ENCODE measurements at regions not wholly inside any gene's neighbourhood (a gene's known extent, or its start where the extent isn't known, plus 50 kb on each side); places are given as distances from the start of the nearest gene placed in this dataset.

DNA sequence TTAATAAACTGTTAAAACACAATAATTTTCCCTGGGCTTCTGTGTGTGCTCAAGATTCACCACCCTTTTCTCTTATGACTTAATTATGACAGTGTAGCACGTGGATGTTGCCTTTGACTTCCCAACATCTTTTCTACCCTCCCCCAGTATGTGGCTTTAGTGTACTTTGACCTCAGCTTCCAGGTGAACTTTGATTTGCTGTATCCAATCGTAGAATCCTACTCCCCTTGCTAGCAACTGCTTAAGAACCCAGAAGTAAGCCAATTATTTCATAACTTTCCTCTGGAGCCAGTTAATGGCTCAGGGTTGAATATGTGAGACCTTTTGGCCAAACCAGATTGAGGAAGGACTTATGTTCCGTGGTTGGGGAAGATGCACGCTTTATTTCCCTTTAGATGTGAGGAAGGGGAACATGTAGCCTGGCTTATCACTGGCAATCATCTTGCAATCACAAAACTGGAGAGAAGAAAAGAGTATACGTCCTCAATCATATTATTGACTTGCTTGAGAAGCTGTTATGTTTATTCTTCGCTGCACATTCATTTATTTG is 259.6 kb upstream of the ATP2B1 start:
- WGBS, 5 donors, result 60 to 71% (median 63%) methylated on average over 6 of the region's 6 CpGs
- intact Hi-C loops (cut with DNase I; ENCODE audit: low total_unique reads), result no loop called here
- TF ChIP-seq EP300 (IDR thresholded peaks at IDR 0.05) (no peak), POLR2A (IDR thresholded peaks at IDR 0.05) (no peak), POLR2AphosphoS5 (IDR thresholded peaks at IDR 0.05) (no peak)
- TF ChIP-seq, protein P1, sequence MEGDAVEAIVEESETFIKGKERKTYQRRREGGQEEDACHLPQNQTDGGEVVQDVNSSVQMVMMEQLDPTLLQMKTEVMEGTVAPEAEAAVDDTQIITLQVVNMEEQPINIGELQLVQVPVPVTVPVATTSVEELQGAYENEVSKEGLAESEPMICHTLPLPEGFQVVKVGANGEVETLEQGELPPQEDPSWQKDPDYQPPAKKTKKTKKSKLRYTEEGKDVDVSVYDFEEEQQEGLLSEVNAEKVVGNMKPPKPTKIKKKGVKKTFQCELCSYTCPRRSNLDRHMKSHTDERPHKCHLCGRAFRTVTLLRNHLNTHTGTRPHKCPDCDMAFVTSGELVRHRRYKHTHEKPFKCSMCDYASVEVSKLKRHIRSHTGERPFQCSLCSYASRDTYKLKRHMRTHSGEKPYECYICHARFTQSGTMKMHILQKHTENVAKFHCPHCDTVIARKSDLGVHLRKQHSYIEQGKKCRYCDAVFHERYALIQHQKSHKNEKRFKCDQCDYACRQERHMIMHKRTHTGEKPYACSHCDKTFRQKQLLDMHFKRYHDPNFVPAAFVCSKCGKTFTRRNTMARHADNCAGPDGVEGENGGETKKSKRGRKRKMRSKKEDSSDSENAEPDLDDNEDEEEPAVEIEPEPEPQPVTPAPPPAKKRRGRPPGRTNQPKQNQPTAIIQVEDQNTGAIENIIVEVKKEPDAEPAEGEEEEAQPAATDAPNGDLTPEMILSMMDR (IDR thresholded peaks at IDR 0.05), result no peak
- DNase-seq, result no peak
- H3K4me3 ChIP-seq, result no peak overlapping the region
- H3K4me1 ChIP-seq, result peaks cover 0 to 6% (median 3%) of the 10 kb centered on the region in 4 donors
- H3K36me3 ChIP-seq, result no peaks in the 10 kb centered on the region
- H3K9me3 ChIP-seq, result no peaks in the 10 kb centered on the region
- no peaks in the 10 kb centered on the region for H3K27me3 ChIP-seq
- no peak overlapping the region for H3K27ac ChIP-seq

DNA sequence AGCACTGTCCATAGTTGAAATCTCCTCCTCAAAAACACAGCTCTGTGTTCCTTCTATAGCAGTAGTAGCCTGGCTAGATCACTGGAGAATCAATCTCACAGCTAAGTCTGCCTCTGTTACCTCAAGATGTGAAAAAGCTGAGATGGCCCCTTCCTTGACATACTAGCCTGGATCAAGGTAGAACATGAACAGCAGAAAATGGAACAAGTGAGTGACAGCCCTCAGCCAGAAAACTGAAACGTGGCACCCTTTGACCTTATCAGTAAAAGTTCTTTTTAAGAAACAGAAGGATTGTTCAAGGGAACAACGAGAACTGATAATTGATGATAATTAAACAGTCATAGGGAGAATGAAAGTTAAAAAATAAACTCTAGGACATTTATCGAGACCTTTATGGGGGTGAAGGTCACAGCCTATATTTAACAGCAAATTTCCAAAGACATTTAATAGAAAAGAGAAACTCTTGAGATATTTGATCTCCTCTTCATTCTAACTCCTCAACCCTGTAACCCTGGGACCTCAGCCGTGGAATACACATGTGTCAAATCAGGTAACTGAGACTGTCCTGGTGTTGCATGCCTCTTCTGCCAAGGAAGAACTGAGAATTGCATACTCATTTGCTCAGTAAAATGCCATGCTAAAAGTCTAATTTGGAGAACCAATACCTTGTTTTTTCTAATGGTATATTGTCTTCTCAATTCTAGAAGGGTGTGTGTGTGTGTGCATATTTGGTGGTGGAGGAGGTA is 258.0 kb upstream of the ATP2B1 start:
- H3K36me3 ChIP-seq, result no peaks in the 10 kb centered on the region
- no peak overlapping the region for H3K27ac ChIP-seq
- H3K4me3 ChIP-seq, result no peak overlapping the region
- no peaks in the 10 kb centered on the region for H3K27me3 ChIP-seq
- 69 to 79% (median 72%) methylated on average over 4 of the region's 4 CpGs for WGBS, 5 donors
- no peaks in the 10 kb centered on the region for H3K9me3 ChIP-seq
- intact Hi-C loops (cut with DNase I; ENCODE audit: low total_unique reads), result no loop called here
- no peak for DNase-seq
- TF ChIP-seq POLR2AphosphoS5 (IDR thresholded peaks at IDR 0.05), result no peak
- no peak for TF ChIP-seq EP300 (IDR thresholded peaks at IDR 0.05)
- TF ChIP-seq, protein P1 (IDR thresholded peaks at IDR 0.05), result no peak
- TF ChIP-seq POLR2A (IDR thresholded peaks at IDR 0.05), result no peak
- H3K4me1 ChIP-seq, result peaks cover 0 to 6% (median 3%) of the 10 kb centered on the region in 4 donors

DNA sequence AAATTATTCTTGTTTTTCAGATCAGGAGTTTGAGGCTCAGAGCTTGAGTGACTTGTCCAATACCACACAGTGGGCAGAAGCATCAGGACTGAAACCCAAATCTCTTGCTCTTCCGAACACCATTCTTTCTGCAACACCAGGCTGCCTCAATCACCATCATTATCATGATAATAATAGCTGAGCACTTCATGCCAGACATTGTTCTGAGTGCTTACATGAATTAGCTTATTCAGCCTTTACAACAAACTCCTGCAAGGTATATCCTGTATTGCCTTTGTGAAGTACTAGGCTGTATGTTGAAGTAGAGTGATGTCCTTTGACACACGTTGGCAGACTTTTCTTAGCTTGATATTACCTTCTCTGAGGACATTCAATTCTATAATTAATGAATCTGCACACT is 257.4 kb upstream of the ATP2B1 start:
- no peaks in the 10 kb centered on the region for H3K9me3 ChIP-seq
- TF ChIP-seq POLR2A (IDR thresholded peaks at IDR 0.05) (no peak), POLR2AphosphoS5 (IDR thresholded peaks at IDR 0.05) (no peak)
- TF ChIP-seq, protein P1 (IDR thresholded peaks at IDR 0.05), result no peak
- H3K27ac ChIP-seq, result no peak overlapping the region
- no peak for DNase-seq
- no peaks in the 10 kb centered on the region for H3K27me3 ChIP-seq
- H3K4me3 ChIP-seq, result no peak overlapping the region
- WGBS, 5 donors, result 73 to 88% (median 74%) methylated on average over 2 of the region's 2 CpGs
- intact Hi-C loops (cut with DNase I; ENCODE audit: low total_unique reads), result no loop called here
- no peaks in the 10 kb centered on the region for H3K36me3 ChIP-seq
- peaks cover 0 to 6% (median 3%) of the 10 kb centered on the region in 4 donors for H3K4me1 ChIP-seq

DNA sequence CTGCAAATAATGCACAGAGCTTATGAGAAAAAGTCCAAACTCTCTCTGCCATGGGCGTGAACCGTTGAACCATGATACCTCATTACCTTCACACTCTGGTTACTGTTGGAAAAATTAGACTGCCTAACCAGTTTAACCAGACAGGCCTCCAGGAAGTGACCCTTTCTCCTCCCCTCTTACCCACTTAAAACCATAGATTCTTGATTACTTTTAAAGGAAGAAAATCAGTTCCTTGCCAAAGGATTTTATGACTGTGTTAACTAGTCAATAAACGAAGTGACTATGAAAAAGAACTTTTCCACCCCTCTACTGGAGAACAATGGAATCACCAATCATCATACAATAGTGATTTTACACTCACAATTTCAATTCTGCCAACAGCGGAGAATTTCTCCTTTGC is 254.0 kb upstream of the ATP2B1 start:
- 59 to 72% (median 66%) methylated on average over 4 of the region's 4 CpGs for WGBS, 5 donors
- intact Hi-C loops (cut with DNase I; ENCODE audit: low total_unique reads), result no loop called here
- peak in 1 of 2 donors; percentile 40 for DNase-seq
- Histone ChIP-seq H3K27me3 (no peaks in the 10 kb centered on the region), H3K36me3 (no peaks in the 10 kb centered on the region), H3K4me1 (no peaks in the 10 kb centered on the region), H3K27ac (no peak overlapping the region), H3K4me3 (no peak overlapping the region), H3K9me3 (no peaks in the 10 kb centered on the region)
- TF ChIP-seq POLR2A (IDR thresholded peaks at IDR 0.05) (no peak), POLR2AphosphoS5 (IDR thresholded peaks at IDR 0.05) (no peak), EP300 (IDR thresholded peaks at IDR 0.05) (no peak)
- TF ChIP-seq, protein P1 (IDR thresholded peaks at IDR 0.05), result peak in 3 of 7 experiments; percentile 8 to 18 (median 10)

All from stomach (tissue), 8 donors.